Activated CD8-positive, alpha-beta T cell treated with anti-CD3 and anti-CD28 coated beads, Interleukin-2, amount 10 ng/mL, durations not matched to agents 7 days and 5 days (primary cell): ENCODE measurements at regions not wholly inside any gene's neighbourhood (a gene's known extent, or its start where the extent isn't known, plus 50 kb on each side); places are given as distances from the start of the nearest gene placed in this dataset.

Experiments used
- ATAC-seq: fragments of 150-1000 bp; cut with Tn5 transposase; one replicate; pipeline ENCODE4 v1.10.0; 2021; ENCODE audit warnings: moderate library complexity
- CTCF ChIA-PET: fragments of 350-600 bp; sonication (Branson Sonifier 250); formaldehyde crosslinking; loops from one replicate; lab custom pipeline; 2021; ENCODE audit warnings: antibody characterized with exemption; lab: Charles Lee
- POLR2A ChIA-PET: fragments of 350-600 bp; sonication (Branson Sonifier 250); formaldehyde crosslinking; loops from one replicate; lab custom pipeline; 2021; ENCODE audit warnings: antibody characterized with exemption; lab: Charles Lee
- DNase-seq: peaks from one replicate; pipeline ENCODE4 v3.0.0-alpha.2; 2020
- H3K27ac Mint-ChIP-seq: one replicate; pipeline ENCODE4 v1.8.0; 2021; ENCODE audit warnings: mild to moderate bottlenecking, mixed read lengths
- H3K27me3 Mint-ChIP-seq: one replicate; pipeline ENCODE4 v1.8.0; 2021; ENCODE audit warnings: low read depth, mixed read lengths
- H3K36me3 Mint-ChIP-seq: one replicate; pipeline ENCODE4 v1.8.0; 2021; ENCODE audit warnings: low read depth, mixed read lengths
- H3K4me1 Mint-ChIP-seq: one replicate; pipeline ENCODE4 v1.8.0; 2021; ENCODE audit warnings: low read depth, mixed read lengths
- H3K4me3 Mint-ChIP-seq: one replicate; pipeline ENCODE4 v1.8.0; 2021; ENCODE audit warnings: mild to moderate bottlenecking, mixed read lengths
- H3K9me3 Mint-ChIP-seq: one replicate; pipeline ENCODE4 v1.8.0; 2022; ENCODE audit warnings: mixed read lengths; ENCODE audit not compliant: insufficient read depth

DNA sequence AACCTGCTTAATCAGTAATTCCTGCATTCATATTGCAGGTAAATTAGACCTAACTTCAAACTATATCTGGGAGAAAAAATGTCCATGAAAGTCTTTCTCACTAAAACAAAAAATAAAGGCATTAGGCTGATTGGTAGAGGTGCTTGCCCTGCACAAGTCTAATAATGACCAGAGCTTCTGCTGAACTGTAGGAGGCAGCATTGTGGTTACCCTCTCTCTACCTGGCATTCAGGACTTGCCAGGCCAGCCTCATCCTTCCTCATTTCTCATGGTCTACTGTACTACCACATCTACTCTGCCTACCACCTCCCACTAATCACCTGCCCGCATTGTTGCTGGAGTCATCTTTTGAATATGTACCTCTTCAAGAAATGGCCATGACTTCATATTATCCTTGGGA lies 60.8 kb upstream of the KRTAP11-1 start:
- Mint-ChIP-seq H3K9me3 (no peaks in the 10 kb centered on the region), H3K36me3 (no peaks in the 10 kb centered on the region), H3K4me1 (no peaks in the 10 kb centered on the region), H3K4me3 (no peak overlapping the region), H3K27me3 (peaks cover 3% of the 10 kb centered on the region), H3K27ac (no peak overlapping the region)
- POLR2A ChIA-PET: no interaction called here
- CTCF ChIA-PET: no interaction called here
- DNase-seq (no peak), ATAC-seq (no peak)

DNA sequence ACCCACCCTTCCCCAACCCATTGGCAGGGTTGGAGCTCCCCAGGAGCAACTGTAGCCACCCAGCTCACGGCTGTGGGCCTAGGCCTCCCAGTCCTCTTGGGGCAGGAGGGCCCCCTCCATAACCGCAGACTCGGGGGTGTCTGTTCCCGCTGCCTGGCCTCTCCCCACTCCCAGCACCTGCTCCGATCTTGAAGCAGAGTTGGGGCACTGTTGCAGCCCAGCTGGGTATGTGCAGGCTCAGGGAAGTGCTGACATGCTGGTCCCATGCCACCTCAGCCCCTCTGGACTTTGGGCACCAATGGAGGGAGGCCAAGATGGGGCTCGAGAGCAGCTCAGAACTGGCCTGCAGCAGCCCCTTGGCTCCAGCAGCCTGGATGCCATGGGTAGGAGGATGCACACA lies 54.8 kb upstream of the KRTAP11-1 start:
- H3K4me1 Mint-ChIP-seq: no peaks in the 10 kb centered on the region
- no peaks in the 10 kb centered on the region for H3K36me3 Mint-ChIP-seq
- no peaks in the 10 kb centered on the region for H3K27me3 Mint-ChIP-seq
- ATAC-seq: no peak
- no peak for DNase-seq
- no peak overlapping the region for H3K27ac Mint-ChIP-seq
- H3K4me3 Mint-ChIP-seq: no peak overlapping the region
- no peaks in the 10 kb centered on the region for H3K9me3 Mint-ChIP-seq
- ChIA-PET POLR2A (no interaction called here), CTCF (no interaction called here)

DNA sequence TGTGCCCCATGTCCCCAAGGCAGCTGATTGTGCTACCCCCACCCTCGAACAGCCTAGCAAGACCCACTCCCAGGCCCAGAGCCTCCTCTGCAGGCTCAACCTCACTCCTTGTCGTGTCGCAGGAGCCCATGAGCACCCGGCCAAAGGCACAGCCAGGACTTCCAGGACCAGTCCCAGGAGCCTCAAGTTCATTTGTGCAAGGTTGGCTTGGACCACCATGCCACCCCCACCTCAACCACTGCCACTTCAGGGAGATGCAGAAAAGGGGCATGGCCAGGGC lies 54.4 kb upstream of the KRTAP11-1 start:
- POLR2A ChIA-PET: no interaction called here
- CTCF ChIA-PET: no interaction called here
- H3K36me3 Mint-ChIP-seq: no peaks in the 10 kb centered on the region
- no peak overlapping the region for H3K27ac Mint-ChIP-seq
- H3K9me3 Mint-ChIP-seq: no peaks in the 10 kb centered on the region
- no peaks in the 10 kb centered on the region for H3K4me1 Mint-ChIP-seq
- H3K27me3 Mint-ChIP-seq: no peaks in the 10 kb centered on the region
- DNase-seq (no peak), ATAC-seq (no peak)
- no peak overlapping the region for H3K4me3 Mint-ChIP-seq

DNA sequence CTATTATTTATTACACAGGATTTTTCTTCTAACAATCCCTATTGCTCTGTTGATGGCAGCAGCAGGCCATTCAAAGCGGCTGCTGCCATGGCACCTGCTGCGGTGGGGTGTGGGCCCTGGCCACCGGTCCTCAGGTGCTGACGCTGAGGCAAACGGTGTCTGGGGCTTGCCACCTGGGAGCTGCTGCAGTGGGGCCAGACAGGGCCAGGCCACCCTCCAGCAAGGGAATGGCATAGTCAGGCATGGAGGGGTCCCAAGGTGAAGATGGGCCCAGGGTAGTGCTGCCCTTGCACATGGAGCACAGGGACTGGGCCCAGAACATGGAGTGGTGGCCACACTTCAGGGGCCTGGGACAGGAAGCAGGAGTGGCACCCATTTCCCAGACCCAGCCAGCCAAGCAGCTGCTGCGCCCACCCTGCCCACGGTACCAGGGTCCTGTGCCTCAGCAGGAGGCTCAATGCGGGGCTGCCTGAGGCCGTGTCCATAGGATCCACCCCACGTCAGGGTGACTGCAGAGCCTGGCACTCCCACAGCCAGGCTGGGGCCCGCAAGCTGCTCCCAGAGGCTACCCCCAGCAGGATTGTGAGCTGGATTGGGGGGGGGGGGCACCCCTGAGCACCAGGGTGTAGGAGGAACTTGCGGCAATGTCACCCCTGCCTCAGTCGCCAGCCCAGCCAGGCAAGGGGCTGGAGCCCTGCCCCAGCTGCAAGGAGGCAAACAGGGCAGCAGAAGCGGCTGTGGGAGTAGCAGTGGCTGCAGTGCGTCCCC lies 53.9 kb upstream of the KRTAP11-1 start:
- Mint-ChIP-seq H3K36me3 (no peaks in the 10 kb centered on the region), H3K27ac (no peak overlapping the region), H3K4me3 (no peak overlapping the region), H3K27me3 (no peaks in the 10 kb centered on the region), H3K9me3 (no peaks in the 10 kb centered on the region), H3K4me1 (no peaks in the 10 kb centered on the region)
- CTCF ChIA-PET: no interaction called here
- POLR2A ChIA-PET: no interaction called here
- ATAC-seq: no peak
- no peak for DNase-seq

DNA sequence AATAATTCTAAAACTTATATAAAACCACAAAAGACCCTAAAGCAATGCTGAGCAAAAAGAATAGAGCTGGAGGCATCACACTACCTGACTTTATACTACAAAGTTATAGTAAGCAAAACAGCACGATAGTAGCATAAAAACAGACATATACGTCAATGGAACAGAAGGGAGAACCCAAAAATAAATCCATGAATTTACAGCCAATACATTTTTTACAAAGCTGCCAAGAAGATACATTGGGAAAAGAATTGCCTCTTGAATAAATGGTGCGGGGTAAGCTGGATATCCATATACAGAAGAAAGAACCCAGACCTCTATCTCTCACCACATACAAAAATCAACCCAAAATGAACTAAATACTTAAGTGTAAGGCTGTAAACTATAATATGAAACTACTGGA lies 51.3 kb upstream of the KRTAP11-1 start:
- Mint-ChIP-seq H3K4me1 (no peaks in the 10 kb centered on the region), H3K27me3 (peaks cover under 1% of the 10 kb centered on the region), H3K4me3 (no peak overlapping the region), H3K9me3 (no peaks in the 10 kb centered on the region), H3K36me3 (no peaks in the 10 kb centered on the region), H3K27ac (no peak overlapping the region)
- ChIA-PET CTCF (no interaction called here), POLR2A (no interaction called here)
- DNase-seq (no peak), ATAC-seq (no peak)
